ENCODE measurements at regions not wholly inside any gene's neighbourhood (a gene's known extent, or its start where the extent isn't known, plus 50 kb on each side); places are given as distances from the start of the nearest gene placed in this dataset.

- H3K27ac Mint-ChIP-seq: no peak overlapping the region
- H3K36me3 Mint-ChIP-seq (ENCODE audit: low read depth): no peaks in the 10 kb centered on the region
- no peak for DNase-seq (ENCODE audit: low spot score)
- H3K27me3 Mint-ChIP-seq (ENCODE audit: low read depth): no peaks in the 10 kb centered on the region
- H3K4me3 Mint-ChIP-seq (ENCODE audit: low read depth): no peak overlapping the region
- no peaks in the 10 kb centered on the region for H3K4me1 Mint-ChIP-seq (ENCODE audit: low read depth)
- intact Hi-C loops (cut with micrococcal nuclease): no loop called here
- H3K9me3 Mint-ChIP-seq: no peaks in the 10 kb centered on the region
These were observed 333.6 kb upstream of the MEF2C start for GRCh38 chr5:89216606-89217005.

GRCh38 chr5:89213573-89213972 lies 330.6 kb upstream of the MEF2C start:
- Mint-ChIP-seq H3K4me1 (ENCODE audit: low read depth) (no peaks in the 10 kb centered on the region), H3K9me3 (no peaks in the 10 kb centered on the region), H3K4me3 (ENCODE audit: low read depth) (no peak overlapping the region), H3K36me3 (ENCODE audit: low read depth) (no peaks in the 10 kb centered on the region), H3K27ac (no peak overlapping the region), H3K27me3 (ENCODE audit: low read depth) (no peaks in the 10 kb centered on the region)
- intact Hi-C loops (cut with micrococcal nuclease): no loop called here
- no peak for DNase-seq (ENCODE audit: low spot score)

- H3K9me3 Mint-ChIP-seq: no peaks in the 10 kb centered on the region
These were observed 328.9 kb upstream of the MEF2C start for GRCh38 chr5:89211836-89212235.

GRCh38 chr5:89208811-89209210 lies 325.8 kb upstream of the MEF2C start:
- no peak overlapping the region for H3K27ac Mint-ChIP-seq
- no peak overlapping the region for H3K4me3 Mint-ChIP-seq (ENCODE audit: low read depth)
- no peaks in the 10 kb centered on the region for H3K36me3 Mint-ChIP-seq (ENCODE audit: low read depth)
- no peaks in the 10 kb centered on the region for H3K4me1 Mint-ChIP-seq (ENCODE audit: low read depth)
- H3K9me3 Mint-ChIP-seq: no peaks in the 10 kb centered on the region
- H3K27me3 Mint-ChIP-seq (ENCODE audit: low read depth): no peaks in the 10 kb centered on the region
- intact Hi-C loops (cut with micrococcal nuclease): no loop called here
- DNase-seq (ENCODE audit: low spot score): no peak

More at GRCh38 chr5:89211836-89212235, 328.9 kb upstream of the MEF2C start:
- Mint-ChIP-seq H3K4me3 (ENCODE audit: low read depth) (no peak overlapping the region), H3K27ac (no peak overlapping the region), H3K36me3 (ENCODE audit: low read depth) (no peaks in the 10 kb centered on the region), H3K27me3 (ENCODE audit: low read depth) (no peaks in the 10 kb centered on the region), H3K4me1 (ENCODE audit: low read depth) (no peaks in the 10 kb centered on the region)
- DNase-seq (ENCODE audit: low spot score): no peak
- intact Hi-C loops (cut with micrococcal nuclease): no loop called here

- Mint-ChIP-seq H3K4me3 (ENCODE audit: low read depth) (no peak overlapping the region), H3K27me3 (ENCODE audit: low read depth) (no peaks in the 10 kb centered on the region), H3K4me1 (ENCODE audit: low read depth) (no peaks in the 10 kb centered on the region), H3K36me3 (ENCODE audit: low read depth) (no peaks in the 10 kb centered on the region), H3K27ac (no peak overlapping the region), H3K9me3 (no peaks in the 10 kb centered on the region)
- intact Hi-C loops (cut with micrococcal nuclease): no loop called here
- DNase-seq (ENCODE audit: low spot score): no peak
These were observed 325.4 kb upstream of the MEF2C start for GRCh38 chr5:89208392-89208791.

GRCh38 chr5:89204756-89205155 lies 321.8 kb upstream of the MEF2C start:
- H3K9me3 Mint-ChIP-seq: peaks cover 7% of the 10 kb centered on the region
- no peaks in the 10 kb centered on the region for H3K4me1 Mint-ChIP-seq (ENCODE audit: low read depth)
- H3K4me3 Mint-ChIP-seq (ENCODE audit: low read depth): no peak overlapping the region
- intact Hi-C loops (cut with micrococcal nuclease): no loop called here
- no peak overlapping the region for H3K27ac Mint-ChIP-seq
- no peak for DNase-seq (ENCODE audit: low spot score)
- no peaks in the 10 kb centered on the region for H3K36me3 Mint-ChIP-seq (ENCODE audit: low read depth)
- H3K27me3 Mint-ChIP-seq (ENCODE audit: low read depth): no peaks in the 10 kb centered on the region

GRCh38 chr5:89203611-89204010 lies 320.6 kb upstream of the MEF2C start:
- Mint-ChIP-seq H3K27me3 (ENCODE audit: low read depth) (no peaks in the 10 kb centered on the region), H3K27ac (no peak overlapping the region), H3K36me3 (ENCODE audit: low read depth) (no peaks in the 10 kb centered on the region), H3K4me3 (ENCODE audit: low read depth) (no peak overlapping the region), H3K9me3 (peaks cover 16% of the 10 kb centered on the region), H3K4me1 (ENCODE audit: low read depth) (no peaks in the 10 kb centered on the region)
- no peak for DNase-seq (ENCODE audit: low spot score)
- intact Hi-C loops (cut with micrococcal nuclease): no loop called here

- H3K27me3 Mint-ChIP-seq (ENCODE audit: low read depth): no peaks in the 10 kb centered on the region
- H3K27ac Mint-ChIP-seq: no peak overlapping the region
- H3K36me3 Mint-ChIP-seq (ENCODE audit: low read depth): no peaks in the 10 kb centered on the region
- DNase-seq (ENCODE audit: low spot score): no peak
- intact Hi-C loops (cut with micrococcal nuclease): no loop called here
- no peak overlapping the region for H3K4me3 Mint-ChIP-seq (ENCODE audit: low read depth)
- H3K9me3 Mint-ChIP-seq: peaks cover 35% of the 10 kb centered on the region
- H3K4me1 Mint-ChIP-seq (ENCODE audit: low read depth): no peaks in the 10 kb centered on the region
These were observed 317.9 kb upstream of the MEF2C start for GRCh38 chr5:89200899-89201298.

GRCh38 chr5:89199306-89199705 lies 316.3 kb upstream of the MEF2C start:
- Mint-ChIP-seq H3K27me3 (ENCODE audit: low read depth) (no peaks in the 10 kb centered on the region), H3K27ac (no peak overlapping the region), H3K4me1 (ENCODE audit: low read depth) (no peaks in the 10 kb centered on the region), H3K9me3 (peaks cover 43% of the 10 kb centered on the region), H3K4me3 (ENCODE audit: low read depth) (no peak overlapping the region), H3K36me3 (ENCODE audit: low read depth) (no peaks in the 10 kb centered on the region)
- intact Hi-C loops (cut with micrococcal nuclease): no loop called here
- DNase-seq (ENCODE audit: low spot score): no peak

- Mint-ChIP-seq H3K27ac (no peak overlapping the region), H3K4me1 (ENCODE audit: low read depth) (no peaks in the 10 kb centered on the region), H3K9me3 (peaks cover 8% of the 10 kb centered on the region), H3K36me3 (ENCODE audit: low read depth) (no peaks in the 10 kb centered on the region), H3K4me3 (ENCODE audit: low read depth) (no peak overlapping the region), H3K27me3 (ENCODE audit: low read depth) (no peaks in the 10 kb centered on the region)
- intact Hi-C loops (cut with micrococcal nuclease): no loop called here
- no peak for DNase-seq (ENCODE audit: low spot score)
These were observed 308.4 kb upstream of the MEF2C start for GRCh38 chr5:89191374-89191773.

GRCh38 chr5:89190515-89191265 lies 307.7 kb upstream of the MEF2C start:
- peaks cover 8% of the 10 kb centered on the region for H3K9me3 Mint-ChIP-seq
- no peaks in the 10 kb centered on the region for H3K27me3 Mint-ChIP-seq (ENCODE audit: low read depth)
- intact Hi-C loops (cut with micrococcal nuclease): no loop called here
- H3K4me3 Mint-ChIP-seq (ENCODE audit: low read depth): no peak overlapping the region
- no peak overlapping the region for H3K27ac Mint-ChIP-seq
- no peaks in the 10 kb centered on the region for H3K4me1 Mint-ChIP-seq (ENCODE audit: low read depth)
- H3K36me3 Mint-ChIP-seq (ENCODE audit: low read depth): no peaks in the 10 kb centered on the region
- no peak for DNase-seq (ENCODE audit: low spot score)

GRCh38 chr5:89187883-89188465 lies 305.0 kb upstream of the MEF2C start:
- Mint-ChIP-seq H3K4me3 (ENCODE audit: low read depth) (no peak overlapping the region), H3K27me3 (ENCODE audit: low read depth) (no peaks in the 10 kb centered on the region), H3K27ac (no peak overlapping the region), H3K4me1 (ENCODE audit: low read depth) (no peaks in the 10 kb centered on the region), H3K36me3 (ENCODE audit: low read depth) (no peaks in the 10 kb centered on the region), H3K9me3 (no peaks in the 10 kb centered on the region)
- no peak for DNase-seq (ENCODE audit: low spot score)
- intact Hi-C loops (cut with micrococcal nuclease): no loop called here

- Mint-ChIP-seq H3K9me3 (no peaks in the 10 kb centered on the region), H3K4me3 (ENCODE audit: low read depth) (no peak overlapping the region), H3K4me1 (ENCODE audit: low read depth) (no peaks in the 10 kb centered on the region), H3K36me3 (ENCODE audit: low read depth) (no peaks in the 10 kb centered on the region), H3K27ac (no peak overlapping the region), H3K27me3 (ENCODE audit: low read depth) (no peaks in the 10 kb centered on the region)
- no peak for DNase-seq (ENCODE audit: low spot score)
- intact Hi-C loops (cut with micrococcal nuclease): no loop called here
These were observed 304.3 kb upstream of the MEF2C start for GRCh38 chr5:89187268-89187667.

All from activated T-helper 2 cell treated with anti-CD3 and anti-CD28 coated beads, Interferon-gamma antibody, Interleukin-2, Interleukin-4, amounts not matched to agents 10 μg/mL and 5 μg/mL and 100 μg/mL, durations not matched to agents 14 hours and 24 hours and 36 hours (primary cell).